ENCODE measurements at regions not wholly inside any gene's neighbourhood (a gene's known extent, or its start where the extent isn't known, plus 50 kb on each side); places are given as distances from the start of the nearest gene placed in this dataset.

- no peak for TF ChIP-seq CTCF (IDR thresholded peaks at IDR 0.05; ENCODE audit: control extremely low read depth, extremely low read depth)
- peaks cover 0 to 19% (median 7%) of the 10 kb centered on the region in 5 donors for H3K4me1 ChIP-seq (ENCODE audit: control insufficient read depth in 5 of 5, insufficient read depth in 5 of 5, low read length in 5 of 5)
- 76 to 77% methylated on average over 4 of the region's 4 CpGs for WGBS, 2 donors
- DNase-seq = no peak
- H3K27ac ChIP-seq (ENCODE audit: low read depth in 1 of 2, low read length in 1 of 2) = no peak overlapping the region
- H3K36me3 ChIP-seq (ENCODE audit: control insufficient read depth in 4 of 4, insufficient read depth in 4 of 4, low read length in 4 of 4) = no peaks in the 10 kb centered on the region
- H3K9me3 ChIP-seq (ENCODE audit: control insufficient read depth in 4 of 4, insufficient read depth in 3 of 4, low read length in 3 of 4) = no peaks in the 10 kb centered on the region
- no peak overlapping the region for H3K4me3 ChIP-seq
- no peaks in the 10 kb centered on the region for H3K27me3 ChIP-seq (ENCODE audit: control insufficient read depth in 3 of 3, insufficient read depth in 3 of 3, low read length in 2 of 3)
- no peak overlapping the region for H3K9ac ChIP-seq (ENCODE audit: insufficient read depth in 1 of 2, low read length in 2 of 2)
- no peak for ATAC-seq (ENCODE audit: insufficient read depth, low FRiP score)
Measured at GRCh38 chr21:16841975-16842695, 670.7 kb upstream of the CXADR start.

- ATAC-seq (ENCODE audit: insufficient read depth, low FRiP score) (no peak), DNase-seq (peak in 1 of 3 donors; percentile 22)
- Histone ChIP-seq H3K27ac (ENCODE audit: low read depth in 1 of 2, low read length in 1 of 2) (no peak overlapping the region), H3K4me1 (ENCODE audit: control insufficient read depth in 5 of 5, insufficient read depth in 5 of 5, low read length in 5 of 5) (peaks cover 0 to 14% (median 1%) of the 10 kb centered on the region in 5 donors), H3K36me3 (ENCODE audit: control insufficient read depth in 4 of 4, insufficient read depth in 4 of 4, low read length in 4 of 4) (no peaks in the 10 kb centered on the region), H3K27me3 (ENCODE audit: control insufficient read depth in 3 of 3, insufficient read depth in 3 of 3, low read length in 2 of 3) (no peaks in the 10 kb centered on the region), H3K9me3 (ENCODE audit: control insufficient read depth in 4 of 4, insufficient read depth in 3 of 4, low read length in 3 of 4) (no peaks in the 10 kb centered on the region), H3K4me3 (no peak overlapping the region), H3K9ac (ENCODE audit: insufficient read depth in 1 of 2, low read length in 2 of 2) (no peak overlapping the region)
- WGBS, 2 donors = 72 to 80% methylated on average over 5 of the region's 5 CpGs
- TF ChIP-seq CTCF (IDR thresholded peaks at IDR 0.05; ENCODE audit: control extremely low read depth, extremely low read depth) = no peak
Measured at GRCh38 chr21:16842696-16843035, 670.2 kb upstream of the CXADR start.

GRCh38 chr21:16847211-16847610 lies 665.6 kb upstream of the CXADR start:
- H3K4me1 ChIP-seq (ENCODE audit: control insufficient read depth in 5 of 5, insufficient read depth in 5 of 5, low read length in 5 of 5) = no peaks in the 10 kb centered on the region
- 75 to 91% methylated on average over 2 of the region's 2 CpGs for WGBS, 2 donors
- H3K9me3 ChIP-seq (ENCODE audit: control insufficient read depth in 4 of 4, insufficient read depth in 3 of 4, low read length in 3 of 4) = no peaks in the 10 kb centered on the region
- DNase-seq (no peak), ATAC-seq (ENCODE audit: insufficient read depth, low FRiP score) (no peak)
- H3K9ac ChIP-seq (ENCODE audit: insufficient read depth in 1 of 2, low read length in 2 of 2) = no peak overlapping the region
- no peaks in the 10 kb centered on the region for H3K36me3 ChIP-seq (ENCODE audit: control insufficient read depth in 4 of 4, insufficient read depth in 4 of 4, low read length in 4 of 4)
- no peak for TF ChIP-seq CTCF (IDR thresholded peaks at IDR 0.05; ENCODE audit: control extremely low read depth, extremely low read depth)
- H3K4me3 ChIP-seq = no peak overlapping the region
- no peak overlapping the region for H3K27ac ChIP-seq (ENCODE audit: low read depth in 1 of 2, low read length in 1 of 2)
- no peaks in the 10 kb centered on the region for H3K27me3 ChIP-seq (ENCODE audit: control insufficient read depth in 3 of 3, insufficient read depth in 3 of 3, low read length in 2 of 3)

- ATAC-seq (ENCODE audit: insufficient read depth, low FRiP score) (no peak), DNase-seq (no peak)
- no peak for TF ChIP-seq CTCF (IDR thresholded peaks at IDR 0.05; ENCODE audit: control extremely low read depth, extremely low read depth)
- Histone ChIP-seq H3K4me1 (ENCODE audit: control insufficient read depth in 5 of 5, insufficient read depth in 5 of 5, low read length in 5 of 5) (no peaks in the 10 kb centered on the region), H3K27ac (ENCODE audit: low read depth in 1 of 2, low read length in 1 of 2) (no peak overlapping the region), H3K9ac (ENCODE audit: insufficient read depth in 1 of 2, low read length in 2 of 2) (no peak overlapping the region), H3K9me3 (ENCODE audit: control insufficient read depth in 4 of 4, insufficient read depth in 3 of 4, low read length in 3 of 4) (peaks cover 0 to 2% (median 2%) of the 10 kb centered on the region in 4 donors), H3K4me3 (no peak overlapping the region), H3K36me3 (ENCODE audit: control insufficient read depth in 4 of 4, insufficient read depth in 4 of 4, low read length in 4 of 4) (no peaks in the 10 kb centered on the region), H3K27me3 (ENCODE audit: control insufficient read depth in 3 of 3, insufficient read depth in 3 of 3, low read length in 2 of 3) (no peaks in the 10 kb centered on the region)
- 82% methylated on average over 2 of the region's 2 CpGs for WGBS, 2 donors
Measured at GRCh38 chr21:16851054-16851453, 661.8 kb upstream of the CXADR start.

Data from lung (tissue), 11 donors.